Spleen (tissue), 7 donors: ENCODE measurements at regions not wholly inside any gene's neighbourhood (a gene's known extent, or its start where the extent isn't known, plus 50 kb on each side); places are given as distances from the start of the nearest gene placed in this dataset.

Experiments used
- POLR2A ChIP-seq, 3 donors: fragments of 450-650 bp; IDR thresholded peaks; one replicate each; pipeline ENCODE4 v1.5.1; 2017; ENCODE audit warnings: antibody characterized with exemption in 3 of 3, mild to moderate bottlenecking in 1 of 3
- TF ChIP-seq, protein P1 (sequence below), 11 experiments: fragments of 200-600 bp in 7 of 11; fragments of 450-650 bp in 4 of 11; sonication (generic) in 4 of 11; IDR thresholded peaks in 8 of 11; conservative IDR thresholded peaks in 3 of 11; 1 replicate in 7 of 11; 2 replicates in 4 of 11; pipeline versions ENCODE4 v1.4.0 to v1.8.0; 2016 to 2021; ENCODE audit warnings: antibody characterized with exemption in 11 of 11, inconsistent platforms in 4 of 11, mild to moderate bottlenecking in 1 of 11
- donor health status: DM: no; HTN: no; CAD: no; lungs with moderate emphysema.
- donor health status: DM: no; HTN: no; CAD: no.
- donor health status: DM: no; HTN: no; CAD: no.

DNA sequence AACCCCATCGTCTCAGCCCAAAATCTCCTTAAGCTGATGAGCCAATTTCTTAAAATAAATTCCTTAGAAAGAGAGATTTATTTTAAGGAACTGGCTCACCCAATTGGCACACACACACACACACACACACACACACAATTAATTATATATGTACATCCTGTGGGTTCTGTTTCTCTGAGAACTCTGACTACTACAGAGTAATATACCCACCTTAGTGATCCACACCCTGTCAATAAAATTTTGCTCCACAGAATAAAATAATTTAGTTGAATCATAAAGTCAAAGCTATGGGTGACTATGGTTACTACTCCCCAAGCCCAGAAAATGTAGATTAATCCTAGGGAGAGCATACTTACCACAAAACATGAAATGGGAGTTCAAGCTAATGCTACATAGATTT, 131.0 kb downstream of the DMAC1 start:
- no peak for TF ChIP-seq POLR2A (IDR thresholded peaks at IDR 0.05)
- TF ChIP-seq, protein P1, sequence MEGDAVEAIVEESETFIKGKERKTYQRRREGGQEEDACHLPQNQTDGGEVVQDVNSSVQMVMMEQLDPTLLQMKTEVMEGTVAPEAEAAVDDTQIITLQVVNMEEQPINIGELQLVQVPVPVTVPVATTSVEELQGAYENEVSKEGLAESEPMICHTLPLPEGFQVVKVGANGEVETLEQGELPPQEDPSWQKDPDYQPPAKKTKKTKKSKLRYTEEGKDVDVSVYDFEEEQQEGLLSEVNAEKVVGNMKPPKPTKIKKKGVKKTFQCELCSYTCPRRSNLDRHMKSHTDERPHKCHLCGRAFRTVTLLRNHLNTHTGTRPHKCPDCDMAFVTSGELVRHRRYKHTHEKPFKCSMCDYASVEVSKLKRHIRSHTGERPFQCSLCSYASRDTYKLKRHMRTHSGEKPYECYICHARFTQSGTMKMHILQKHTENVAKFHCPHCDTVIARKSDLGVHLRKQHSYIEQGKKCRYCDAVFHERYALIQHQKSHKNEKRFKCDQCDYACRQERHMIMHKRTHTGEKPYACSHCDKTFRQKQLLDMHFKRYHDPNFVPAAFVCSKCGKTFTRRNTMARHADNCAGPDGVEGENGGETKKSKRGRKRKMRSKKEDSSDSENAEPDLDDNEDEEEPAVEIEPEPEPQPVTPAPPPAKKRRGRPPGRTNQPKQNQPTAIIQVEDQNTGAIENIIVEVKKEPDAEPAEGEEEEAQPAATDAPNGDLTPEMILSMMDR (IDR thresholded peaks at IDR 0.05 in 8 of 11, conservative IDR thresholded peaks at IDR 0.05 in 3 of 11), result no peak
